ENCODE measurements at regions not wholly inside any gene's neighbourhood (a gene's known extent, or its start where the extent isn't known, plus 50 kb on each side); places are given as distances from the start of the nearest gene placed in this dataset.

GRCh38 chr10:53697038-53697437, 924.5 kb upstream of the MBL2 start:
- no peak for TF ChIP-seq CTCF (IDR thresholded peaks at IDR 0.05)
- no peak for TF ChIP-seq POLR2A (IDR thresholded peaks at IDR 0.05)
